ENCODE measurements at regions not wholly inside any gene's neighbourhood (a gene's known extent, or its start where the extent isn't known, plus 50 kb on each side); places are given as distances from the start of the nearest gene placed in this dataset.

DNA sequence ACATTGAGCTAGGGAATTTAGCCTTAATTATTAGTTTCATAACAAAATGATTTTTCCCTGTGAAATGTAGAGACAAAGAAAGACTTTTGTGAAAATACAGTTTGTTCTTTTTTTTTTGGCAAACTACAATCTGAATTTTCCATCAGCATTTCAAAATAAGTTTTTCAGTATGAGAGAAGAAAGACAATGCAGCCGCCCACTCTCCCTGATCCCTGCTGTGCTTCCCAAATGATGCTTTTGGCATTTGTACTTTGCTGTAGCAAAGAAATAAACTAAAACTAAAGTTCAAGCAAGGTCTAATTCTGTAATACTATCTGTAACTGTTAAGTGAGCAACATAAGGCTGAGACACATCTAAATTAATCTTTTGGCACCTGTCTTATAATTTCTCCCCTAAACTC, 782.2 kb downstream of the VGLL3 start:
- Histone ChIP-seq H3K36me3 (no peaks in the 10 kb centered on the region), H3K4me1 (no peaks in the 10 kb centered on the region), H3K4me3 (no peak overlapping the region), H3K27ac (no peak overlapping the region), H3K27me3 (no peaks in the 10 kb centered on the region), H3K9me3 (peaks cover 0 to 5% (median 0%) of the 10 kb centered on the region in 12 donors)
- no peak for DNase-seq
- 55 to 85% (median 70%) methylated on average over 1 of the region's 1 CpG for WGBS, 4 donors
- TF ChIP-seq, protein P1, sequence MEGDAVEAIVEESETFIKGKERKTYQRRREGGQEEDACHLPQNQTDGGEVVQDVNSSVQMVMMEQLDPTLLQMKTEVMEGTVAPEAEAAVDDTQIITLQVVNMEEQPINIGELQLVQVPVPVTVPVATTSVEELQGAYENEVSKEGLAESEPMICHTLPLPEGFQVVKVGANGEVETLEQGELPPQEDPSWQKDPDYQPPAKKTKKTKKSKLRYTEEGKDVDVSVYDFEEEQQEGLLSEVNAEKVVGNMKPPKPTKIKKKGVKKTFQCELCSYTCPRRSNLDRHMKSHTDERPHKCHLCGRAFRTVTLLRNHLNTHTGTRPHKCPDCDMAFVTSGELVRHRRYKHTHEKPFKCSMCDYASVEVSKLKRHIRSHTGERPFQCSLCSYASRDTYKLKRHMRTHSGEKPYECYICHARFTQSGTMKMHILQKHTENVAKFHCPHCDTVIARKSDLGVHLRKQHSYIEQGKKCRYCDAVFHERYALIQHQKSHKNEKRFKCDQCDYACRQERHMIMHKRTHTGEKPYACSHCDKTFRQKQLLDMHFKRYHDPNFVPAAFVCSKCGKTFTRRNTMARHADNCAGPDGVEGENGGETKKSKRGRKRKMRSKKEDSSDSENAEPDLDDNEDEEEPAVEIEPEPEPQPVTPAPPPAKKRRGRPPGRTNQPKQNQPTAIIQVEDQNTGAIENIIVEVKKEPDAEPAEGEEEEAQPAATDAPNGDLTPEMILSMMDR (IDR thresholded peaks at IDR 0.05) = no peak
- no peak for TF ChIP-seq POLR2A (IDR thresholded peaks at IDR 0.05)
- intact Hi-C loops (cut with DNase I) = loop anchor here in 1 of 10 donors (10.0 kb wide), 1 partner anchor 594 kb away; no protein-coding TSS in a partner anchor
- ATAC-seq = no peak

- 66 to 76% (median 70%) methylated on average over 2 of the region's 2 CpGs for WGBS, 4 donors
- Histone ChIP-seq H3K27ac (no peak overlapping the region), H3K9me3 (peaks cover 0 to 8% (median 0%) of the 10 kb centered on the region in 12 donors), H3K4me1 (no peaks in the 10 kb centered on the region), H3K36me3 (no peaks in the 10 kb centered on the region), H3K27me3 (no peaks in the 10 kb centered on the region), H3K4me3 (no peak overlapping the region)
- intact Hi-C loops (cut with DNase I) = no loop called here
- DNase-seq = no peak
- TF ChIP-seq, protein P1 (IDR thresholded peaks at IDR 0.05) = no peak
- no peak for TF ChIP-seq POLR2A (IDR thresholded peaks at IDR 0.05)
- no peak for ATAC-seq
Measured at GRCh38 chr3:86182606-86183005, 808.3 kb downstream of the VGLL3 start.

- Histone ChIP-seq H3K27me3 (no peaks in the 10 kb centered on the region), H3K27ac (no peak overlapping the region), H3K9me3 (peaks cover 0 to 7% (median 0%) of the 10 kb centered on the region in 12 donors), H3K36me3 (no peaks in the 10 kb centered on the region), H3K4me1 (no peaks in the 10 kb centered on the region), H3K4me3 (no peak overlapping the region)
- 54 to 70% (median 59%) methylated on average over 2 of the region's 2 CpGs for WGBS, 4 donors
- TF ChIP-seq, protein P1 (IDR thresholded peaks at IDR 0.05) = no peak
- TF ChIP-seq POLR2A (IDR thresholded peaks at IDR 0.05) = no peak
- ATAC-seq (no peak), DNase-seq (no peak)
- intact Hi-C loops (cut with DNase I) = no loop called here
Measured at GRCh38 chr3:86180696-86181095, 810.3 kb downstream of the VGLL3 start.

DNA sequence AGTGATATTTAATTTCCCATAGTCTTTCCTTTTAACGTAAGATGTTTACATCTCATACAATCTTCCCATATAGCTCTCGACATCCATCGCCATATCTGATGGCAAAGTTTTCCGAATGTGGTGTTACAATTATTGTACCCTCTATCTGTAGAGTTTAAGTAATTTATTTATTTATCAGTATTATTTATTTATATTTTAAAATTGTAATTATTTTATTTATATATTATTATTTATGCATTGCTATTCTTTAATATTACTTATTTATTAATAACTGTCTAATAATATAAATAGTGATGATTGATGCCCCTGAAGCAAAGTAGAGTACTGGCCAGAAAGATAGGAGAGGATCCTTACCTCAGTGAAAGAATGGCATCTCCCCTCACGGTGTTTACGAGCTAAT, 812.9 kb downstream of the VGLL3 start:
- 88 to 92% (median 90%) methylated on average over 6 of the region's 6 CpGs for WGBS, 4 donors
- no peak overlapping the region for H3K27ac ChIP-seq
- H3K27me3 ChIP-seq = no peaks in the 10 kb centered on the region
- no peaks in the 10 kb centered on the region for H3K36me3 ChIP-seq
- H3K4me1 ChIP-seq = no peaks in the 10 kb centered on the region
- no peak for DNase-seq
- TF ChIP-seq, protein P1 (IDR thresholded peaks at IDR 0.05) = no peak
- TF ChIP-seq POLR2A (IDR thresholded peaks at IDR 0.05) = no peak
- H3K9me3 ChIP-seq = no peaks in the 10 kb centered on the region
- no peak for ATAC-seq
- H3K4me3 ChIP-seq = no peak overlapping the region
- intact Hi-C loops (cut with DNase I) = no loop called here

Data from heart left ventricle (tissue), 16 donors.